ENCODE measurements at regions not wholly inside any gene's neighbourhood (a gene's known extent, or its start where the extent isn't known, plus 50 kb on each side); places are given as distances from the start of the nearest gene placed in this dataset.

- H3K27ac ChIP-seq (ENCODE audit: low read depth, low read length), result no peak overlapping the region
- no peak overlapping the region for H2AFZ ChIP-seq (ENCODE audit: low read length, unreplicated experiment)
- H3K27me3 ChIP-seq (ENCODE audit: insufficient read depth, low read length), result no peaks in the 10 kb centered on the region
- no peaks in the 10 kb centered on the region for H3K79me2 ChIP-seq (ENCODE audit: control insufficient read depth, insufficient read depth, low read length, unreplicated experiment)
- H3K36me3 ChIP-seq (ENCODE audit: insufficient read depth, low read length), result no peaks in the 10 kb centered on the region
- no peak overlapping the region for H3K4me3 ChIP-seq (ENCODE audit: low read depth, low read length)
- H3K4me1 ChIP-seq (ENCODE audit: control insufficient read depth, insufficient read depth, low read length, unreplicated experiment), result no peaks in the 10 kb centered on the region
Observed at GRCh38 chr4:18842431-18842830, 820.9 kb upstream of the LCORL start.

GRCh38 chr4:18840481-18840880 lies 818.9 kb upstream of the LCORL start:
- H3K79me2 ChIP-seq (ENCODE audit: control insufficient read depth, insufficient read depth, low read length, unreplicated experiment), result no peaks in the 10 kb centered on the region
- no peak overlapping the region for H3K27ac ChIP-seq (ENCODE audit: low read depth, low read length)
- no peaks in the 10 kb centered on the region for H3K27me3 ChIP-seq (ENCODE audit: insufficient read depth, low read length)
- no peaks in the 10 kb centered on the region for H3K4me1 ChIP-seq (ENCODE audit: control insufficient read depth, insufficient read depth, low read length, unreplicated experiment)
- H3K4me3 ChIP-seq (ENCODE audit: low read depth, low read length), result no peak overlapping the region
- no peak overlapping the region for H2AFZ ChIP-seq (ENCODE audit: low read length, unreplicated experiment)
- no peaks in the 10 kb centered on the region for H3K36me3 ChIP-seq (ENCODE audit: insufficient read depth, low read length)

- no peaks in the 10 kb centered on the region for H3K79me2 ChIP-seq (ENCODE audit: control insufficient read depth, insufficient read depth, low read length, unreplicated experiment)
- H2AFZ ChIP-seq (ENCODE audit: low read length, unreplicated experiment), result no peak overlapping the region
- no peak overlapping the region for H3K27ac ChIP-seq (ENCODE audit: low read depth, low read length)
- no peak overlapping the region for H3K4me3 ChIP-seq (ENCODE audit: low read depth, low read length)
- no peaks in the 10 kb centered on the region for H3K4me1 ChIP-seq (ENCODE audit: control insufficient read depth, insufficient read depth, low read length, unreplicated experiment)
- H3K27me3 ChIP-seq (ENCODE audit: insufficient read depth, low read length), result no peaks in the 10 kb centered on the region
- no peaks in the 10 kb centered on the region for H3K36me3 ChIP-seq (ENCODE audit: insufficient read depth, low read length)
Observed at GRCh38 chr4:18816228-18816895, 794.8 kb upstream of the LCORL start.

- Histone ChIP-seq H3K79me2 (ENCODE audit: control insufficient read depth, insufficient read depth, low read length, unreplicated experiment) (no peaks in the 10 kb centered on the region), H2AFZ (ENCODE audit: low read length, unreplicated experiment) (no peak overlapping the region), H3K36me3 (ENCODE audit: insufficient read depth, low read length) (no peaks in the 10 kb centered on the region), H3K4me1 (ENCODE audit: control insufficient read depth, insufficient read depth, low read length, unreplicated experiment) (no peaks in the 10 kb centered on the region), H3K4me3 (ENCODE audit: low read depth, low read length) (no peak overlapping the region), H3K27ac (ENCODE audit: low read depth, low read length) (no peak overlapping the region), H3K27me3 (ENCODE audit: insufficient read depth, low read length) (no peaks in the 10 kb centered on the region)
Observed at GRCh38 chr4:18815779-18816173, 794.2 kb upstream of the LCORL start.

GRCh38 chr4:18815081-18815778 lies 793.7 kb upstream of the LCORL start:
- no peaks in the 10 kb centered on the region for H3K27me3 ChIP-seq (ENCODE audit: insufficient read depth, low read length)
- no peak overlapping the region for H3K27ac ChIP-seq (ENCODE audit: low read depth, low read length)

GRCh38 chr4:18813771-18814170 lies 792.2 kb upstream of the LCORL start:
- Histone ChIP-seq H3K4me1 (ENCODE audit: control insufficient read depth, insufficient read depth, low read length, unreplicated experiment) (no peaks in the 10 kb centered on the region), H3K79me2 (ENCODE audit: control insufficient read depth, insufficient read depth, low read length, unreplicated experiment) (no peaks in the 10 kb centered on the region), H3K27me3 (ENCODE audit: insufficient read depth, low read length) (no peaks in the 10 kb centered on the region), H2AFZ (ENCODE audit: low read length, unreplicated experiment) (no peak overlapping the region), H3K4me3 (ENCODE audit: low read depth, low read length) (no peak overlapping the region), H3K36me3 (ENCODE audit: insufficient read depth, low read length) (no peaks in the 10 kb centered on the region), H3K27ac (ENCODE audit: low read depth, low read length) (no peak overlapping the region)

More at GRCh38 chr4:18815081-18815778, 793.7 kb upstream of the LCORL start:
- H2AFZ ChIP-seq (ENCODE audit: low read length, unreplicated experiment), result no peak overlapping the region
- H3K4me3 ChIP-seq (ENCODE audit: low read depth, low read length), result no peak overlapping the region
- H3K4me1 ChIP-seq (ENCODE audit: control insufficient read depth, insufficient read depth, low read length, unreplicated experiment), result no peaks in the 10 kb centered on the region
- no peaks in the 10 kb centered on the region for H3K79me2 ChIP-seq (ENCODE audit: control insufficient read depth, insufficient read depth, low read length, unreplicated experiment)
- H3K36me3 ChIP-seq (ENCODE audit: insufficient read depth, low read length), result no peaks in the 10 kb centered on the region

- Histone ChIP-seq H3K79me2 (ENCODE audit: control insufficient read depth, insufficient read depth, low read length, unreplicated experiment) (no peaks in the 10 kb centered on the region), H3K4me3 (ENCODE audit: low read depth, low read length) (no peak overlapping the region), H3K36me3 (ENCODE audit: insufficient read depth, low read length) (no peaks in the 10 kb centered on the region), H2AFZ (ENCODE audit: low read length, unreplicated experiment) (no peak overlapping the region), H3K27ac (ENCODE audit: low read depth, low read length) (no peak overlapping the region), H3K4me1 (ENCODE audit: control insufficient read depth, insufficient read depth, low read length, unreplicated experiment) (no peaks in the 10 kb centered on the region), H3K27me3 (ENCODE audit: insufficient read depth, low read length) (no peaks in the 10 kb centered on the region)
Observed at GRCh38 chr4:18813055-18813454, 791.5 kb upstream of the LCORL start.

GRCh38 chr4:18803781-18804180 lies 782.2 kb upstream of the LCORL start:
- no peak overlapping the region for H2AFZ ChIP-seq (ENCODE audit: low read length, unreplicated experiment)
- H3K27ac ChIP-seq (ENCODE audit: low read depth, low read length), result no peak overlapping the region
- H3K79me2 ChIP-seq (ENCODE audit: control insufficient read depth, insufficient read depth, low read length, unreplicated experiment), result no peaks in the 10 kb centered on the region
- H3K4me1 ChIP-seq (ENCODE audit: control insufficient read depth, insufficient read depth, low read length, unreplicated experiment), result no peaks in the 10 kb centered on the region
- H3K27me3 ChIP-seq (ENCODE audit: insufficient read depth, low read length), result no peaks in the 10 kb centered on the region
- no peaks in the 10 kb centered on the region for H3K36me3 ChIP-seq (ENCODE audit: insufficient read depth, low read length)
- no peak overlapping the region for H3K4me3 ChIP-seq (ENCODE audit: low read depth, low read length)

- H3K27me3 ChIP-seq (ENCODE audit: insufficient read depth, low read length), result no peaks in the 10 kb centered on the region
- no peaks in the 10 kb centered on the region for H3K36me3 ChIP-seq (ENCODE audit: insufficient read depth, low read length)
- H3K4me3 ChIP-seq (ENCODE audit: low read depth, low read length), result no peak overlapping the region
- no peaks in the 10 kb centered on the region for H3K4me1 ChIP-seq (ENCODE audit: control insufficient read depth, insufficient read depth, low read length, unreplicated experiment)
- H3K79me2 ChIP-seq (ENCODE audit: control insufficient read depth, insufficient read depth, low read length, unreplicated experiment), result no peaks in the 10 kb centered on the region
- no peak overlapping the region for H2AFZ ChIP-seq (ENCODE audit: low read length, unreplicated experiment)
- no peak overlapping the region for H3K27ac ChIP-seq (ENCODE audit: low read depth, low read length)
Observed at GRCh38 chr4:18798123-18798522, 776.6 kb upstream of the LCORL start.

- Histone ChIP-seq H3K79me2 (ENCODE audit: control insufficient read depth, insufficient read depth, low read length, unreplicated experiment) (no peaks in the 10 kb centered on the region), H3K36me3 (ENCODE audit: insufficient read depth, low read length) (no peaks in the 10 kb centered on the region), H3K4me3 (ENCODE audit: low read depth, low read length) (no peak overlapping the region), H3K27me3 (ENCODE audit: insufficient read depth, low read length) (no peaks in the 10 kb centered on the region), H3K27ac (ENCODE audit: low read depth, low read length) (no peak overlapping the region), H3K4me1 (ENCODE audit: control insufficient read depth, insufficient read depth, low read length, unreplicated experiment) (no peaks in the 10 kb centered on the region), H2AFZ (ENCODE audit: low read length, unreplicated experiment) (no peak overlapping the region)
Observed at GRCh38 chr4:18795794-18796193, 774.2 kb upstream of the LCORL start.

All from ACC112 (cell line).